Ectodermal cell (in vitro differentiated cells): ENCODE measurements at regions not wholly inside any gene's neighbourhood (a gene's known extent, or its start where the extent isn't known, plus 50 kb on each side); places are given as distances from the start of the nearest gene placed in this dataset.

Experiments used
- H3K27ac ChIP-seq: 2 replicates; pipeline ENCODE4 v1.7.0; 2013; ENCODE audit warnings: mild to moderate bottlenecking, low read depth, low read length; ENCODE audit not compliant: insufficient read depth, poor library complexity, severe bottlenecking
- H3K27me3 ChIP-seq: 2 replicates; pipeline ENCODE4 v1.7.0; 2013; ENCODE audit warnings: mild to moderate bottlenecking, low read length; ENCODE audit not compliant: insufficient read depth, control insufficient read depth, poor library complexity, severe bottlenecking
- H3K36me3 ChIP-seq: one replicate; pipeline ENCODE4 v1.7.0; 2013; ENCODE audit warnings: low read length; ENCODE audit not compliant: control insufficient read depth, insufficient read depth
- H3K4me1 ChIP-seq: one replicate; pipeline ENCODE4 v1.7.0; 2013; ENCODE audit warnings: low read length; ENCODE audit not compliant: control insufficient read depth, insufficient read depth
- H3K4me3 ChIP-seq: 2 replicates; pipeline ENCODE4 v1.7.0; 2013; ENCODE audit warnings: low read depth, low read length, control low read depth; ENCODE audit not compliant: insufficient read depth
- H3K9me3 ChIP-seq: 2 replicates; pipeline ENCODE4 v1.7.0; 2013; ENCODE audit warnings: mild to moderate bottlenecking, low read length, moderate library complexity; ENCODE audit not compliant: control insufficient read depth
- WGBS, 2 experiments: methylation state at CpG; one replicate each; pipeline ENCODE4 v1.1.7; 2013; ENCODE audit warnings: missing lambda C conversion rate in 2 of 2; 5-methylcytosine and 5-hydroxymethylcytosine counted together

DNA sequence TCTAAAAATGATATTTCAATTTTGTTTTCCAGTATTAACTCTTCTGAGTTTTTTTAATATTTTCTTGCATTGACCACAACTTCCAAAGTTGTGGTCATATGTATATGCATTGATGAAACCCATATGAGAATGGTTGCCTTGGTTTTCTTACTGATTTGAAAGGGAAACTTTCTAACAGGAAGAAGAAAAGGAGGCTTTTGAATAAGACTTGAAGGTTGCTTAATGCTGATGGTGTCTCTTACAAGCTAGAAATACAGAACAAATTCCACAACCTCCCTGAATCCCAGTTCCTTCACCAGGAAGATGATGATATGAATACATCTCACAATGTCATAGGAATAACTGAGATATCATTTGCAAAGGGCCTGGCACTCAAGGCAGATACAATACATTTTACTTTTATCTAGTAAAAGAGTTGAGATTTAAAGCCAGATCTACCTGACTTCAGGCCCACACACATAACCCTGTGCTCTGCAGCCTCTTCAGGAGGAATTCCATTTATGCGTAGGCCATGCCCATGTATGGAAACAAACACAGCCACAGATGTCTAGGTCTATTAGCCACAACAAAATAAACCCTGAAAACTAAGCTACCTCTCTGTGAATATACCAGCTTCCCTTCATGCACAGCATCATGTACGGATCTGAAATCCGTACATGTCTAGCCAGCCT lies 165.4 kb upstream of the PLEKHG7 start:
- Histone ChIP-seq H3K4me1 (peaks cover 8% of the 10 kb centered on the region), H3K27me3 (no peaks in the 10 kb centered on the region), H3K36me3 (no peaks in the 10 kb centered on the region), H3K27ac (no peak overlapping the region), H3K9me3 (no peaks in the 10 kb centered on the region), H3K4me3 (no peak overlapping the region)
- WGBS, 2 experiments = 87 to 92% methylated on average over 3 of the region's 3 CpGs

- no peak overlapping the region for H3K4me3 ChIP-seq
- WGBS, 2 experiments = 85 to 88% methylated on average over 3 of the region's 3 CpGs
These were observed 166.8 kb upstream of the PLEKHG7 start for GRCh38 chr12:92535961-92536360.

DNA sequence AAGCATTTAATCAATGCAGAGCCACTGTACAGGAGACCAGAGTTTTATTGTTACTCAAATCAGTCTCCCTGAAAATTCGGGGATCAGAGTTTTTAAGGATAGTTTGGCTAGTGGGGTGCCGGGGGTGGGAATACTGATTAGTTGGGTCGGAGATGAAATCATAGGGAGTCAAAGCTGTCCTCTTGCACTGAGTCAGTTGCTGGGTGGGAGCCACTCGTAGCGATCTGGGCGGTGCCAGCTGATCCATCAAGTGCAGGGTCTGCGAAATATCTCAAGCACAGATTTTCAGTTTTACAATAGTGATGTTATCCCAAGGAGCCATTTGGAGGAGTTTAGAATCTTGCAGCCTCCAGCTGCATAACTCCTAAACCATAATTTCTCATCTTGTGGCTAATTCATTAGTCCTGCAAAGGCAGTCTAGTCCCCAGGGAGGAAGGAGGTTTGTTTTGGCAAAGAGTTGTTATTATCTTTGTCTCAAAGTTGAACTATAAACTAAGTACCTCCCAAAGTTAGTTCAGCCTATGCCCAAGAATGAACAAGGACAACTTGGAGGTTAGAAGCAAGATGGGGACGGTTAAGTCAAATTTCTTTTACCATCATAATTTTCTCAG lies 169.4 kb upstream of the PLEKHG7 start:
- no peaks in the 10 kb centered on the region for H3K4me1 ChIP-seq
- no peaks in the 10 kb centered on the region for H3K36me3 ChIP-seq
- WGBS, 2 experiments = 94 to 96% methylated on average over 7 to 8 of the region's 8 CpGs
- no peak overlapping the region for H3K4me3 ChIP-seq
- H3K27ac ChIP-seq = no peak overlapping the region
- no peaks in the 10 kb centered on the region for H3K27me3 ChIP-seq
- H3K9me3 ChIP-seq = no peaks in the 10 kb centered on the region

More at GRCh38 chr12:92535961-92536360, 166.8 kb upstream of the PLEKHG7 start:
- Histone ChIP-seq H3K27ac (no peak overlapping the region), H3K4me1 (peaks cover 8% of the 10 kb centered on the region), H3K27me3 (no peaks in the 10 kb centered on the region), H3K36me3 (no peaks in the 10 kb centered on the region), H3K9me3 (no peaks in the 10 kb centered on the region)

DNA sequence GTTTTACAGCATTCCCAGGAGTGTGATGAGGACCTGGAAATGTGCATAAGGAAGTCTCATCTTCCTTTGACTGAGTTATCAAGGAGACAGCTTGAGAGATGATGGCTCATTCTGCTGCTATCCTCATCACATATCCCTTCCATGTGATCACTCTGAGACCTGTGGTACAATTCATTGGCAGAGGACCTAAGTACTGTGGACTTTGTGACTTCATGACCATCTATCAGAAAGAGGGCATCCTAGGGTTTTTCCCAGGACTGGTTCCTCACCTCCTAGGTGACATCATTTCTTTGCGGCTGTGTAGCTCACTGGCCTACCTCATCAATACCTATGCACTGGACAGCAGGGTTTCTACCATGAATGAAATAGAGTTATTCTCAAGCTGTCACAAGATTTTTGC lies 172.1 kb upstream of the PLEKHG7 start:
- H3K4me1 ChIP-seq = no peaks in the 10 kb centered on the region
- 85% methylated on average over 1 of the region's 1 CpG for WGBS, 2 experiments
- no peak overlapping the region for H3K27ac ChIP-seq
- H3K4me3 ChIP-seq = no peak overlapping the region
- no peaks in the 10 kb centered on the region for H3K36me3 ChIP-seq
- no peaks in the 10 kb centered on the region for H3K27me3 ChIP-seq
- no peaks in the 10 kb centered on the region for H3K9me3 ChIP-seq

- Histone ChIP-seq H3K4me1 (no peaks in the 10 kb centered on the region), H3K36me3 (no peaks in the 10 kb centered on the region), H3K9me3 (no peaks in the 10 kb centered on the region), H3K27me3 (no peaks in the 10 kb centered on the region), H3K4me3 (no peak overlapping the region), H3K27ac (no peak overlapping the region)
These were observed 172.8 kb upstream of the PLEKHG7 start for GRCh38 chr12:92529944-92530343.

- Histone ChIP-seq H3K4me3 (no peak overlapping the region), H3K4me1 (no peaks in the 10 kb centered on the region), H3K27me3 (no peaks in the 10 kb centered on the region), H3K36me3 (no peaks in the 10 kb centered on the region), H3K9me3 (no peaks in the 10 kb centered on the region), H3K27ac (no peak overlapping the region)
- 100% methylated on average over 1 of the region's 3 CpGs; no CpG with 5 or more reads in 1 of the 2 experiments for WGBS, 2 experiments
These were observed 174.2 kb upstream of the PLEKHG7 start for GRCh38 chr12:92528586-92528985.

- H3K4me3 ChIP-seq = no peak overlapping the region
- no peaks in the 10 kb centered on the region for H3K9me3 ChIP-seq
- H3K4me1 ChIP-seq = no peaks in the 10 kb centered on the region
- H3K27me3 ChIP-seq = no peaks in the 10 kb centered on the region
- WGBS, 2 experiments = 85 to 95% methylated on average over 2 of the region's 2 CpGs
- no peak overlapping the region for H3K27ac ChIP-seq
- no peaks in the 10 kb centered on the region for H3K36me3 ChIP-seq
These were observed 174.7 kb upstream of the PLEKHG7 start for GRCh38 chr12:92528097-92528496.

- Histone ChIP-seq H3K27ac (no peak overlapping the region), H3K36me3 (no peaks in the 10 kb centered on the region), H3K4me1 (no peaks in the 10 kb centered on the region), H3K9me3 (no peaks in the 10 kb centered on the region), H3K4me3 (no peak overlapping the region), H3K27me3 (no peaks in the 10 kb centered on the region)
- 95 to 97% methylated on average over 4 of the region's 4 CpGs for WGBS, 2 experiments
These were observed 178.3 kb upstream of the PLEKHG7 start for GRCh38 chr12:92524489-92524888.

DNA sequence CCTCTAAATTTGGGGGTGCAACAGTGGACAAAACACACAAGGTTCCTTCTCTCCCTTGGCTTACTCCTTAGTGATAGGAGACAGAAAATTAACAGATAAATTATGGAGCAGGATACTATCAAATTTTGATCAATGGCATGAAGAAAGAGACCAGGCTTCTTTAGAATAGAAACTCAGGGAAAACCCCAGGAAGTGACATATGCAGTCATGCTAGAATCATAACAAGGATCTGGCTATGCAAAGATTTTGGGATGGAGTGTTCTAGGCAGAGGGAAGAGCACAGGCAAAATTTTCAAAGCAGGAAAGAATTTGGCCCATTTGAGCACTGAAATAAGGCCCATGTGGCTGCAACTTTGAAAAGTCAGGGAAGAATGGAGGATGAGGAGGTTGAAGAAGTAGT lies 182.3 kb upstream of the PLEKHG7 start:
- Histone ChIP-seq H3K27me3 (no peaks in the 10 kb centered on the region), H3K4me1 (no peaks in the 10 kb centered on the region), H3K36me3 (no peaks in the 10 kb centered on the region), H3K4me3 (no peak overlapping the region), H3K27ac (no peak overlapping the region), H3K9me3 (no peaks in the 10 kb centered on the region)

DNA sequence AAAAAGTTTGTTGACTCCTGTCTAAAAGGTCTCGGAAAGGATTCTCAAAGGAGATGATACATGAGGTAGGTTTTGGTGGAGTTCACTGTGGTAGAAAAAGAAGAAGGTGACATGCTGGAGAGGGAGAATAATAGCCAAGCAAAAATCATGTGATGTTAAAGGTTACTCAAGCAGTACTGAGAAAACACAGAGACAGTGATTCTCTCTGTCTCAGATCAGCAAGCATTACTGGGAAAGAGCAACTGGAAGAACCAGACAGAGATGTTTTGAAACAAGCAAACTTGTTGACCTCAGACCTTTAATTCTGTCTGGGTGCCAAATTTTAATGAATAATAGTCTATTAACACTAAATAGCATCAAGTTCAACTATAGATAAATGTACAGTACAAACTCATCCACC lies 183.5 kb upstream of the PLEKHG7 start:
- H3K4me1 ChIP-seq = no peaks in the 10 kb centered on the region
- no peaks in the 10 kb centered on the region for H3K36me3 ChIP-seq
- no peak overlapping the region for H3K4me3 ChIP-seq
- no peaks in the 10 kb centered on the region for H3K9me3 ChIP-seq
- H3K27ac ChIP-seq = no peak overlapping the region
- WGBS, 2 experiments = 84 to 97% methylated on average over 1 of the region's 1 CpG
- H3K27me3 ChIP-seq = no peaks in the 10 kb centered on the region
